HG03521 (cell line): ENCODE measurements at regions not wholly inside any gene's neighbourhood (a gene's known extent, or its start where the extent isn't known, plus 50 kb on each side); places are given as distances from the start of the nearest gene placed in this dataset.

Experiments
- ATAC-seq: cut with Tn5 transposase; IDR thresholded peaks from one replicate; pipeline ENCODE4 v1.9.1; 2021; ENCODE audit warnings: mild to moderate bottlenecking, moderate library complexity; ENCODE audit not compliant: unreplicated experiment

DNA sequence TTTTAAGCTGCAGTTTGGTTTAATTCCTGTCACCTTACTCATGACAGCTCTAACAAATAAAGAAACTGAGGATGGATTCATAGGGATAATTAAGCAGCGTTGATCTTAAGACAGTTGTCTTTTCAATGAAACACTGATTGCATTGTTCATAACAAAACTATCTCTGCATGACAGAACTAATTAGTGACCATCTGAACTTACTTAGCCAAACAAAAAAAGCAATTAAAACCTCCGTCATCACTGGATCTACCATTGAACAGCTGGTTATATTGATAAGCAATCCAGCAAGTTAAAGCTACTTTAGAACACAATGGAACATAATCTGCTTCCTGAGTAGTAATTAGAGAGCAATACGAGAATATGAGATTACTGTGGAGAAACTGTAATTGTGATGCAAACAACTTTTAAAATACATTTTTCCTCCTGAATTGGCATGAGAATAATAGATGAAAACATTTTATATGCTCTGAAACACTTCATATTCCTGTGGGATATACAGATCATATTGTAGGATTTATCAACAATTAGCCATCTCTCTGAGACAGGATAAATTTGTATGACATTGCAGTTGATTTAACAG lies 2576.8 kb downstream of the PCDH7 start:
- ATAC-seq, result no peak

DNA sequence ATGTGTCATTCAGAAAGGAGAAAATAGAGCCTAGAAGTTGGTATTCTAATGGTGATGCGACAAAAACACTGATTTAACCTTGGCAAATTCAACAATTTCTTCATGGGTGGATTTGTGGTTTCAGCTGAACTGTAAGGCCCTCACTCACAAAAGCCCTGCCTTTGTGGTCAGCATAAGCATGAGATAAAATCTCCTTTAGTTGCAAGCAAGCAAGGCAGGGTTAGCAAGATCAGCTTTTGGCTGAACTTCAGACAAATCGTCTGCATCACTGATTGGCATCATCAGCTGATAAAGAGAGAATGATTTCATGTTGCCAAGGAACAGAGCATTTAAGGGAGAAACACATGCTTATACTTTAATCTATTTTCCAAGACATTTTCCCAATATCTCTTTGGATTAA lies 2582.2 kb downstream of the PCDH7 start:
- no peak for ATAC-seq

DNA sequence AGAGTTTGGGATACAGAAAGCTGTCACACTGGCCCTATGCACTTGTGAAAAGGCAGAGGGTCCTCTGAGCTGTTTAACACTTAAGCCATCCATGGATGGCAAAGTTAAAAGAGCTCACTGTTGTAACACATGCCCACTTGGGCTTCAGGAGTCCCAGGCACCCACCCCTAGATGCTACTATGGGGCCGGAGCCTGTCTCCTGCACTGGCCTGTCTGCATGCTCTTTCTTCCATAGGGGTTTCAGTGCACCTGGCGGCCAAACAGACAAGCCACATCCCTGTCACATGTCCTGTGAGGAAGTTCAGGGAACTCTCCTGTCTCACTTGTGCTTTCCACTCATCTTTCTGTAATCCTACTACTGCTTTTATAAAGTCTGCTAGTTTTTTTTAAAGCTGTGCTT lies 2586.0 kb downstream of the PCDH7 start:
- ATAC-seq, result no peak

DNA sequence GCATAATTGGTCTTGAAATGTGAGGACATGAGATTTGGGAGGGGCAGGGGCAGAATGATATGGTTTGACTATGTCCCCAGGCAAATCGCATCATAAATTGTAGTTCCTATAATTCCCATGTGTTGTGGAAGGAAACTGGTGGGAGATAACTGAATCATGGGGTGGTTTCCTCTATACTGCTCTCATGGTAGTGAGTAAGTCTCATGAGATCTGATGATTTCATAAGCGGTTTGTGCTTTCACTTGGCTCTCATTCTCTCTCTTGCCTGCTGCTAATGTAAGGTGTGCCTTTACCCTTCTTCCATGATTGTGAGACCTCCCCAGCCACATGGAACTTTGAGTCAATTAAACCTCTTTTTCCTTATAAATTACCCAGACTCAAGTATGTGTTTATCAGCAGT lies 2595.9 kb downstream of the PCDH7 start:
- no peak for ATAC-seq

DNA sequence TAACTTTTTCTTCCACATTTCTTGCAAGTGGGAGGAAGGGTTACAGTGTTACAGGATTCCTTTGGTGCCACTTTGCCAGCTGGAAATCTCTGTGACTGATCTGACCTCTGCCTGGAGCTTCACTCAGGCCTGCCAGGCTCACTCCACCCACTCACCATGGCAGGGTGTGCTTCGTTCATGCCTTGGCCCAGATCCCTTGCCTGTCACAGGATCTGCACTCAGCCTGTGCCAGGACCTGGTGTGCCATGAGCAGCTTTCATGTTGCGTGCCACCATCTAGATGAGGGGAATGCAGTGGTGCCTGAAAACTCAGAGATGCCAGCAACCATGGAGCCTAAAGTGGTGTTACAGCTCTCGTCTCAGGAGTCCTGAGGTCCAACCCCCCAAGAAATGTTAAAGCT lies 2596.4 kb downstream of the PCDH7 start:
- ATAC-seq, result no peak

DNA sequence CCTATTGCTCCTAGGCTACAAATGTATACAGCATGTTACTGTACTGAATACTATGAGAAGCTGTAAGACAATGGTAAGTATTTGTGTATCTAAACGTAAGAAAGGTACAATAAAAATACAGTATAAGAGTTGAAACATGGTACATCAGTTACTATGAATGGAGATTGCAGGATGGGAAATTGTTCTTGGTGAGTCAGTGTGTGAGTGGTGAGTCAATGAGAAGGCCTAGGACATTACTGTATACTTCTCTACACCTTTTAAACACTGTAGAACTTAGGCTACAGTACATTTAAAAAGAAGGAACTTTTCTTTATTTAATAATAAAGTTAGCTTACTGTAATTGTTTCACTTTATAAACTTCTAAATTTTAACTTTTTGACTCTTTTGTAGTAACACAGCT lies 2603.2 kb downstream of the PCDH7 start:
- no peak for ATAC-seq

DNA sequence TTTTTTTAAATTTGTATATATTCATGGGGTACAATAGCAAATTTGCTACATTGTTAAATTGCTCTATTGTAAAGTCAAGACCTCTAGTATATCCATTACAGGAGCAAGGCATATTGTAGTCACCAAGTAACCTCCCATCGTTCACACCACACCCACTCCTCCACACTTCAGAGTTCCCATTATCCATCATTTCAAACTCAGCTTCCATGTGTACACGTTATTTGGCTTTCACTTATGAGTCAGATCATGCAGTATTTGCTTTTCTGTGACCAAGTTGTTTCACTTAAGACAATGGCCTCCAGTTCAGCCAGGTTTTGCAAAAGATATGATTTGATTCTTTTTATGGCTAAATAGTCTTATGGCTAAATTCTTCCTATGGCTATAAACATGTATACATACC lies 2614.2 kb downstream of the PCDH7 start:
- no peak for ATAC-seq

DNA sequence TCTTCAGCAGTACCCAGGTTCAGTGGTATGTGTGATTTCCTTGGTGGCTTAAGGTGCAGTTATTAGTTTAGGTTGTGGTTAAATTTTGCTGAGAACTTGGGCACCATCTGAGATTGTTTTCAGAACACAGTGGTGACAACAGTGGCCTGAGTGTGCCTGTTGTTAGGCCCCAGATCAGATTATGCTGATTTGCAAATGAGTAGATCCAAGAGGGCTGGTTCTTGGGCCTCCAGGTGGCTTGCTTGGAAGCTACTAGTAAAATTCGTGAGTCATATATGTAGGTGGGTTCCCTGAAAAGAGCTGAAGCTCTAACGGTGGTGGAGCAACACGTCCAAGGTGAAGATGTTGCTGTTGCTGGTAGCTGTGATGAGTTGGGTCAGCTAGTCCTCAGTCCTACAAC lies 2619.6 kb downstream of the PCDH7 start:
- no peak for ATAC-seq

DNA sequence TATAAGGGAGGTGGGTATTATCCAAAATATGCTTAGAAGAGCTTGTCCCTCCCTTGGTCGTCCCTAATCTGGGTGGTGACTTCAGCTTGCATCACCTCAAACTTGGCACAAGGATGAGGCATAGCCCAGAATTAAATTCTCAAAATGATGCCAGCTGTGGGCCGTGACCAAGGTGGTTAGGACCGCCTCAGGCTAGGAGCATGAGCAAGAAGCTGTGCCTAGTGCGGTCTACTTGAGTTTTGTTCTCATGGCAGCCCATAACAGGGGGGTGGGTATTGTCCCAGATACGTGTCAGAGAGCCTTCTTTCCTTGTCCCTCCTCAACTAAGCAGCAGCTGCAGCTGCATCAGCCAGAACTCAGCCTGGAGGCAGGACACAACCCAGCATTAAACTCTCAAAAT lies 2620.0 kb downstream of the PCDH7 start:
- ATAC-seq, result no peak

DNA sequence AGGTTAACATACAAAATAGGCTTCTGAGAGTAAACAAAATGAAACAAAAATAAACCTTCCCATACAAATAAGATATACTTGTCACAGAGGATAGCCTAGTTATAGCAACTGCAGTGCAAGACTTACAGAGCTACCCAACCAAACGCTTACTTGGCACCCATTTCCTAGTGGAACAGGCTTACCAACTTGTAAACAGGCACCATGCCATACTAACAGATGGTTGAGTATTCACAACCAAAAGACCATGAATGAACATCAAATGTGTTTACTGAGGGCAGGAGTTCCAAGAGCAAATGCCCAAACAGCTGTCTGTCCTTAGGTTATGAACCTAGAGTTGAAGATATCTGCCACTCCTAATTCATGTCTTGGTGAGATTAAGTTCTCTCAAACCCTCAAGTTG lies 2629.2 kb downstream of the PCDH7 start:
- ATAC-seq, result no peak

DNA sequence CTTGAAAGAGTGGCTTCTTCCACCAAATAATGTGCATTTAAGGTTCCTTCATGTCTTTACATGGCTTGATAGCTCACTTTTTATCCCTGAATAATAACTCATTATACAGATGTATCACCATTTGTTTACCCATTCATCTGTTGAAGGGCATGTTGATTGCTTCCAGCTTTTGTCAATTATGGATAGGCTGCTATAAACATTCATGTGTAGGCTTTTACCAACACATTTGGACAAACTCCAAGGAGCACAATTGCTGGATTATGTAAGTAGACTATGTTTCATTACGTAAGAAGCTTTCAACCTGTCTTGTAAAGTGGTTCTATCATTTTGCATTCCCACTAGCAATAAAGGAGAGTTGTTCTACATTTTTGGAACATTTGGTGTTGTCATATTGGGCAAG lies 2637.0 kb downstream of the PCDH7 start:
- ATAC-seq, result no peak

DNA sequence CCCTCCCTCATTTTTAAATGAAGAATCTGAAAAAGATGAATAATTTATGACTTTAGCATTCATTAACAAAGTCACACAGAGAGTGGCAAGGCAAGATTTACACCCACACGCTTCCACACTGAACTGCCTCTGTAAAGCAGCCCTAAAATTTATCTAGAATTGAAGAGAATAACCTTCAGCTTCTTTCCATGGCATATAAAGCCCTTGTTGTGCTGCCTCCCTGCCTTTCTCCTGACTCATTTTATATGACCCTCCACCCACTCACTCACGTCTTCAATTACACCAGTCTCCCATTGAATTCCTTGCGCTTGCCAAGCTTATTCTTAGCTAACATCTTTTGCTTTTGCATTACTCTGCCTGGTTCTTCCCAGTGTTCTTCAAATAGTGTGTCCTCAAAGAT lies 2649.3 kb downstream of the PCDH7 start:
- ATAC-seq, result no peak

DNA sequence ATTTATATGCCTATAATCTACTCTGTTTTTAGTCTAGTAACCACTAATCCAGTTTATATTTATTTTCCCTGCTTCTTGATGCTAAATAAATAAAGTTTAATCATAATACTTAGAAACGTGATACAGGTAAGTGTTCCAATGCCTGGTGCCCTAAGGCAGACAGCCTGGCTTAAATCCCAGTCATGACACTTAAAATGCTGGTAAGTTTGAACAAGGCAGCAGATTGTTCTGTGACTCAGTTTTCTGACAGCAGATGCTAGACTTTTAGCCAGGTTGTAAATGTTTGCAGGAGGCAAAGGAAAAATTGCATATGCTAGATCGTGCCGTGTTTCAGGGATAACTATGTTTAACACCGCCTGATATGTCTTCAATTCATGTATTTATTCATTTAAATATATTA lies 2661.6 kb downstream of the PCDH7 start:
- ATAC-seq, result no peak

DNA sequence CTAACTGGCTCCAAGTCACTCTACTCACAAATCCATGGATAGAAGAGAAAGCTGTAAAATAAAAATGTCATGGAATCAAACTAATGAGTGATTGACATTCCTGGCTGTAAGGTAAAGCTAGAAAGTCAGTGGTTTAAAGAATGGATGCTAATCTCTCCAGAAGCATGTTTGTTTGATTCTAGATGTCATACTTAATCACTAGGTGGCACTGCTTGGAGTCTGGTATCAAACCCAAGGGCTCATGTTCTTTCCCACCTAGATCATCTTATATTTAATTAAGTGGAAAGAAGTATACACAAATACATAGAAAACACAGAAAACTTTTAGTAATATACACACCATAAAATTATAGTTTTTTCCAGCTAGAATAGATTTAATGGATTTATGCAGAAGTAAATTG lies 2666.6 kb downstream of the PCDH7 start:
- no peak for ATAC-seq

DNA sequence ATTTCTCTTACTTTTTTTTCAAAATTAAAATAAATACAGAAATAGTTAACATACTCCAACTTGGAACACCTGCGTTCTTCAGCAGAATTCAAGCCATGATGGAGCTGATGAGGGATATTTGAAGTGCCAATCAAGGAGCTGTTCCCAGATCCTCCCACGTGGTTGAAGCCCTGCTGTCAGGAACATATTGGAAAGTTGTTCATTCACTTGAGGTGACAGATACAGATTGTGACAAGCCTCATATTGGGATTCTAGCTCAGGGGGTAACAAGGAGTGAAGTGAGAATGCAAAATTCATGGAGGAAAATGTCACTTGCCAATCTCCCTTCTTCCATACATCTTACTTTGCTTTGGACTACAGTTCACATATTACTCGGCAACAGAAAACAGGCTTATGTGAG lies 2670.8 kb downstream of the PCDH7 start:
- no peak for ATAC-seq

DNA sequence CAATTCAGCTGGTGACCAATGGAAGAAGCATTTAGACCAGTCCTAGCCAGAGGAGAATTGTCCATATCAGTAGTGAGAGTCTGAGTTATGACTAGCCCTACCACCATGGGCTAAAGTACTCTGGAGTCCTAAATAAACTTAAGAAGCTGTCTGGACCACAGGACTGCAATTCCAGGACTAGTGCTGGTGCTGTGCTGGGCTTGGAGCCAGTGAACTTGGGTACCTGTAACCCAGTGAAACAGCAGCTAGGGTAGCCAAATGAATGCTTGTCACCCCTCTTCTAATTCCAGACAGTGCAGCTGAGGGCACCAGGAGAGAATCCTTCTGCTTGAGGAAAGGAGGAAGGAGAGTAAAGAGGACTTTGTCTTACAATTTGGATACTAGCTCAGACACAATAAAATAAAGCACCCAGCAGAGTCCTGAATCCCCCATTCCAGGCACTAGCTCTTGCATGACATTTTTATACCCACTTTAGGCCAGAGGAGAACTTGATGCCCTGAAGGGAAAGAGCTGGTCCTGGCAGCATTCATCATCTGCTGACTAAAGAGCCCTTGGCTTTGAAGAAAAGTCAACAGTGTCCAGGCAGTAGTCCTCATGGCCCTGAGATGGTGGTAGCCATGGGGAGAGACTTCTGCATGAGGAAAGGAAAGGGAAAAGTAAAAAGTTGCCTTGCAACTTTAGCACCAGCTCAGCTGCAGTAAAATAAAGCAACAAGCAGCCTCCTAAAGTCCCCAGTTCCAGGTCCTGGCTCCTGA lies 2675.7 kb downstream of the PCDH7 start:
- ATAC-seq, result no peak

DNA sequence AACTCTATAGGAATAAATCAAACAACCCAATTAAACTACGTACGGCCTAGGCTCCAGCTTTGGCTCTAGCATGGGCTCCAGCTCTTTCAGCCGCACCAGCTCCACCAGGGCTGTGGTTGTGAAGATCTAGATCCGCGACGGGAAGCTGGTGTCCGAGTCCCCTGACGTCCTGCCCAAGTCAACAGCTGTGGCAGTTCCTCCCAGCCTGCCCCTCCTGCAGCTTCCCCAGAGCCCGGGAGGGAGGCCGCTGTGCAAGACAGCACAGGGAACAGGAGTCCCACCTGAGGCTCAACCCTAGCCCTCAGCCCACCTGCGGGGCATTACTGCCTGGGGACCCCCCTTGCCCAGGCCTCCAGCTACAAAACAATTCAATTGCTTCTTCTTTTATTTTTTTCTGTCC lies 2680.3 kb downstream of the PCDH7 start:
- ATAC-seq, result no peak

DNA sequence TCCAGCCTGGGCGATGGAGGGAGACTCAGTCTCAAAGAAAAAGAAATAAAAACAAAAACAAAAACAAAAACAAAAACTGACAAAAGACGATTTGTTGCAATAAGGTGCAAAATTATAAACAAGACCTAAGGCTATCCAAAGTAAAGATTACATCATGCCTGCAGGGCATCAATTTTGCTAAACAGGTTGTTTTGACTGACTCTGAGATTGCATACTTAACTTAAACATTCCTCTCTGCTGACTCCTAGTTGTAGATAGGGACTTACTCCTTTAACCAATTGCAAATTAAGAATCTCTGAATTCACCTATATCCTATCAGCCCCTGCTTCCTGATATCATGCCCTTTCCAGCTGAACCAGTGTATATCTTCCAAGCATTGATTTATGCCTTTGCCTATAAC lies 2687.3 kb downstream of the PCDH7 start:
- ATAC-seq, result no peak

DNA sequence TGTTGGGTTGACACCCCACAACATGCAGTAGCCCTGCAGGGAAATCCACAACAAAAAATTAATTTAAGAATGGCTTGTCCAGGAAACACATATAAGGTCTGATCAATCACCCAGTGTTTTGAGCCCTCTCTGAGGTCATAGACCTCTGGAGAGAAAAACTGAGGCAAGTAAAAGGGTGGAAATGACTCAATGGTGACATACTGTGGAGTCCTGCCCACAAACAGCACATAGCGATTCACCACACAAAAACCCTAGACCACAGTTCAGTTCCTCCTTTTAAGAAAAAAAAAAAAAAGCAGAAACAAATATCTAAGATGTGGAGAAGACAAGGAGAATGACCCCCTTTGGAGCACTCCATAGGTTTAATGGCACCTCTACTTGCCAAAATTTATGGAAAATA lies 2691.0 kb downstream of the PCDH7 start:
- no peak for ATAC-seq

DNA sequence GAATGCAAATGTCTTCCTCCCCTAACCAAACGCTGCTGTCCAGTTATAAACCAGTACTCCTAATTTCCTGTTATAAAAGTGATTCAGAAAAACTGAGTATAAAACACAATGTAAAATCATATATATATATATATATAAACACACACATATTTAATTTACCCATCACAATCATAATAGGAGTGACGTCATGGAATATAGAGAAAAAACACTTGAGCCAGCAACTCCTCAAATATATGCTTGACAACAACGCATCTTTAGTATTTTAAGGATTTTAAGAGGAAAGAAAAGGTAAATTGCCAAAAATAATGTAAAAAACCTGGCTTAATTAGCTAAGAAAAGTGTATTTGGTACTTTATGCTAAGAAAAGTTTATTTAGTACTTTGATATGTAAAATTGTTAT lies 2701.7 kb downstream of the PCDH7 start:
- ATAC-seq, result no peak

DNA sequence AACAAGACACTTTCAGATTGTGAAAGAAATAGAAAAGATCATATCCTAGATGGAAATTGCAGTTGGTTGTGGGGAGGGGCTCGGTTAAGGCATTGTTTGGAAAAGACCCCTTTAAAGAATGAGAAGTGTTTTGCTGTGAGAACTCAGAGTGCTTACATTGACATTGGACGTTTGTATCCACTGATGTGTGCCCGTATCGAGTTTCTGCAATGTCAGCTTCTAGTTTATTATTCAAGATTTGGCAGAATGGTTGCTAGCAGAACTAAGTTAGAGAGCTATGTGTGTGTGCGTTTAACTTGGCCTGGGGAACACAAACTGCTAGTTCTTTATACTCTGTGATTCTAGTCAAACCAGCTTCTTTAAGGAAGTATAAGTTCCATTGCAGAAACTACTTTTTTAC lies 2702.5 kb downstream of the PCDH7 start:
- no peak for ATAC-seq

DNA sequence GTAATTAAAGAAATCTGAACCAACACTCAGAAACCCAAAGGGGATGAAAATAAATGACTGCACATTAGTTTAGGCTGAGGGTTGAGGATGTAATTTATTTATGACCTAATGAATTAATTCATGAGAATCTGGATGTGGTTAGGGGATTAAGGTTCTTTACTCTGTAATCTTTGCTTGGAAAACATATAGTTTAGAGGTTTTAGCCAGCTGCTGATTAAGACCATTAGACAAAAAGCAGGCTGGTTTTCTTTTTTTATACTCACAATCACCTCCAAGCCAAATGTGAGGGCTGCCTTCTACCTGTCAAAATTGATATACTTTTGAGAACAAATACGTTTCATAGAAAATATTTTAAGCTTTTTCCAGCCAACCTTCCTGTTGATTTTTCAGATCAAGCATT lies 2705.8 kb downstream of the PCDH7 start:
- no peak for ATAC-seq

DNA sequence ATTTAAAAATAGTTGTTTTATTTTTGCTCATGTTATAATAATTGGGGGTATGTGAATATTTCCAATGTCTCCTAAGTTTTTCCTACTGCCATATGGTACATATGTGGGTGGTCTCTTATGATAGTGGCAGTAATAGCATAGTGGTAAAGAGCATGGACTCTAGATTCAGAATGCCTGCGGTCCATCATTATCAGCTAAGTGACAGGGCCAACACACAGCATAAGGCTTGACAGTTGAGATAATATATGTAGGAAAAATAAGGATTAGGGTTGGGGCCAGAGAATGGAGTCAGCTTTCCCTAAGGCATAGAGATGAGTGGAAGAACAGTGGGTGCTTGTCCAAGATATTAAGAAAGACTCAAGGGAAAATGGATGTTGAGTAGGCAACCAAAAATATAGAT lies 2707.5 kb downstream of the PCDH7 start:
- ATAC-seq, result no peak
